Loucy (cell line): ENCODE measurements at regions not wholly inside any gene's neighbourhood (a gene's known extent, or its start where the extent isn't known, plus 50 kb on each side); places are given as distances from the start of the nearest gene placed in this dataset.
"Not testable (repeated sequence)": the region's sequence is repeated elsewhere in the genome, so short reads cannot be mapped to it uniquely, and the experiment has no call there.

ENCODE experiments used
- H2AFZ ChIP-seq: fragments of 200-600 bp; sonication (generic); 2 replicates; pipeline ENCODE4 v1.6.0; 2016; ENCODE audit warnings: antibody characterized with exemption, mild to moderate bottlenecking, low read length, moderate library complexity
- H3F3A ChIP-seq: fragments of 200-600 bp; 2 replicates; pipeline ENCODE4 v1.6.0; 2016; ENCODE audit warnings: antibody characterized with exemption, low read depth, mild to moderate bottlenecking
- H3K27me3 ChIP-seq: fragments of 200-600 bp; sonication (generic); 2 replicates; pipeline ENCODE4 v1.6.1; 2014; ENCODE audit warnings: low read length, mild to moderate bottlenecking; ENCODE audit not compliant: insufficient read depth, poor library complexity, severe bottlenecking
- H3K36me3 ChIP-seq: fragments of 200-600 bp; sonication (generic); 2 replicates; pipeline ENCODE4 v1.6.1; 2016; ENCODE audit warnings: low read length; ENCODE audit not compliant: insufficient read depth
- H3K4me1 ChIP-seq: fragments of 200-600 bp; sonication (generic); 2 replicates; pipeline ENCODE4 v1.5.1; 2014; ENCODE audit warnings: low read length, mild to moderate bottlenecking; ENCODE audit not compliant: insufficient read depth, poor library complexity, severe bottlenecking
- H3K4me2 ChIP-seq: fragments of 200-600 bp; sonication (generic); 2 replicates; pipeline ENCODE4 v1.6.0; 2014; ENCODE audit warnings: antibody characterized with exemption, low read length, low read depth, mild to moderate bottlenecking; ENCODE audit not compliant: poor library complexity, severe bottlenecking
- H3K4me3 ChIP-seq: fragments of 200-600 bp; sonication (generic); 2 replicates; pipeline ENCODE4 v1.5.1; 2014; ENCODE audit warnings: low read length, mild to moderate bottlenecking, mixed read lengths; ENCODE audit not compliant: poor library complexity, severe bottlenecking
- H3K79me2 ChIP-seq: fragments of 200-600 bp; sonication (generic); 2 replicates; pipeline ENCODE4 v1.6.1; 2014; ENCODE audit warnings: low read length; ENCODE audit not compliant: insufficient read depth
- H3K9ac ChIP-seq: fragments of 200-600 bp; sonication (generic); 2 replicates; pipeline ENCODE4 v1.6.0; 2014; ENCODE audit warnings: mild to moderate bottlenecking, low read depth, low read length, moderate library complexity; ENCODE audit not compliant: poor library complexity, severe bottlenecking
- H3K9me2 ChIP-seq: fragments of 200-600 bp; sonication (generic); replicated peaks from 2 replicates; pipeline ENCODE4 v1.6.1; 2016; ENCODE audit warnings: low read depth, low read length, mixed read lengths
- H3K9me3 ChIP-seq: fragments of 200-600 bp; sonication (generic); 2 replicates; pipeline ENCODE4 v1.6.1; 2014; ENCODE audit warnings: mild to moderate bottlenecking, antibody characterized with exemption, low read length, low read depth; ENCODE audit not compliant: insufficient read depth
- H4K20me1 ChIP-seq: fragments of 200-600 bp; sonication (generic); 2 replicates; pipeline ENCODE4 v1.6.0; 2014; ENCODE audit warnings: antibody characterized with exemption, low read length, mild to moderate bottlenecking; ENCODE audit not compliant: insufficient read depth, poor library complexity, severe bottlenecking
- EZH2phosphoT487 ChIP-seq: fragments of 200-600 bp; IDR thresholded peaks from 2 replicates; pipeline ENCODE4 v1.6.1; 2018; ENCODE audit warnings: antibody characterized with exemption, mild to moderate bottlenecking, moderate library complexity, borderline replicate concordance
- TF ChIP-seq, protein P1 (sequence below): fragments of 200-600 bp; sonication (generic); conservative IDR thresholded peaks from 2 replicates; pipeline ENCODE4 v1.5.1; 2014; ENCODE audit warnings: mild to moderate bottlenecking, antibody characterized with exemption, low read length

DNA sequence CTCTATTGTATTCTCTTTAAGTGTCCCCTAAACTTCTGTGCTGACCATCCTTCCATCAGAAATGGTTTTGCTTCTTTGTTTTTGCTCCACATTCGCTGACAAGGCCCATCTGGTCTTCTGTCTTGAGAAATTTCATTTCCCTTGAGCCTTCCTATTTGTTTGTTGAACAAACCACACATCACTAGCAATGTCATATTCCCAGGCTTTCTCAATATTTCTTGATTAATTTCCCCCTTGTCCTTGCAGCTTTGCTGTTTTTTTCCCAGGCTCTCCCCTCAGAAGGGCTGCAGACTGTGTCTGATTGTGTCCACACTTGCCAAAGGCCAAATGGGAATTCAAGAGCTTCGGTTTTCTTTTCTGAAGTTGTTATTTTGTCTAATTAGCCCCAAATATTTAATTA lies 158.9 kb downstream of the MID1IP1 start:
- H3K4me3 ChIP-seq = no peak overlapping the region
- H3K9me3 ChIP-seq = no peaks in the 10 kb centered on the region; the same call in 1 of the 2 replicates
- no peaks in the 10 kb centered on the region for H3K79me2 ChIP-seq
- no peaks in the 10 kb centered on the region for H3K36me3 ChIP-seq
- H3K9ac ChIP-seq = no peak overlapping the region
- H3K9me2 ChIP-seq = no peaks in the 10 kb centered on the region
- no peaks in the 10 kb centered on the region for H4K20me1 ChIP-seq
- TF ChIP-seq, protein P1, sequence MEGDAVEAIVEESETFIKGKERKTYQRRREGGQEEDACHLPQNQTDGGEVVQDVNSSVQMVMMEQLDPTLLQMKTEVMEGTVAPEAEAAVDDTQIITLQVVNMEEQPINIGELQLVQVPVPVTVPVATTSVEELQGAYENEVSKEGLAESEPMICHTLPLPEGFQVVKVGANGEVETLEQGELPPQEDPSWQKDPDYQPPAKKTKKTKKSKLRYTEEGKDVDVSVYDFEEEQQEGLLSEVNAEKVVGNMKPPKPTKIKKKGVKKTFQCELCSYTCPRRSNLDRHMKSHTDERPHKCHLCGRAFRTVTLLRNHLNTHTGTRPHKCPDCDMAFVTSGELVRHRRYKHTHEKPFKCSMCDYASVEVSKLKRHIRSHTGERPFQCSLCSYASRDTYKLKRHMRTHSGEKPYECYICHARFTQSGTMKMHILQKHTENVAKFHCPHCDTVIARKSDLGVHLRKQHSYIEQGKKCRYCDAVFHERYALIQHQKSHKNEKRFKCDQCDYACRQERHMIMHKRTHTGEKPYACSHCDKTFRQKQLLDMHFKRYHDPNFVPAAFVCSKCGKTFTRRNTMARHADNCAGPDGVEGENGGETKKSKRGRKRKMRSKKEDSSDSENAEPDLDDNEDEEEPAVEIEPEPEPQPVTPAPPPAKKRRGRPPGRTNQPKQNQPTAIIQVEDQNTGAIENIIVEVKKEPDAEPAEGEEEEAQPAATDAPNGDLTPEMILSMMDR = no peak
- no peak for TF ChIP-seq EZH2phosphoT487
- H2AFZ ChIP-seq = no peak overlapping the region
- no peaks in the 10 kb centered on the region for H3K27me3 ChIP-seq
- no peaks in the 10 kb centered on the region for H3K4me1 ChIP-seq
- H3K4me2 ChIP-seq = no peak overlapping the region
- H3F3A ChIP-seq = no peaks in the 10 kb centered on the region

DNA sequence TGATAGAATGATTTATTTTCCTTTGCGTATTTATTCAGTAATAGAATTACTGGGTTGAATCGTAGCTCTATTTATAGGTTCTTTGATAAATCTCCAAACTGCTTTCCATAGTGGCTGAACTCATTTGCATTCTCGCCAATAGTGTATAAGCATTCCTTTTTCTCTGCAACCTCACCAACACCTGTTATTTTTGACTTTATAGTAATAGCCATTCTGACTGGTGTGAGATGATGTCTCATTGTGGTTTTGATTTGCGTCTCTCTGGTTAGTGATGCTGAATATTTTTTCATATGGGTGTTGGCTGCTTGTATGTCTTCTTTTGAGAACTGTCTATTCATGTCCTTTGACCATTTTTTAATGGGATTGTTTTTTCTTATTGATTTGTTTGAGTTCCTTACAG lies 160.7 kb downstream of the MID1IP1 start:
- no peak overlapping the region for H2AFZ ChIP-seq
- no peaks in the 10 kb centered on the region for H4K20me1 ChIP-seq
- no peaks in the 10 kb centered on the region for H3K9me2 ChIP-seq
- TF ChIP-seq, protein P1 = no peak
- TF ChIP-seq EZH2phosphoT487 = no peak
- H3K4me1 ChIP-seq = no peaks in the 10 kb centered on the region
- no peaks in the 10 kb centered on the region for H3K79me2 ChIP-seq
- no peaks in the 10 kb centered on the region for H3F3A ChIP-seq
- no peaks in the 10 kb centered on the region for H3K36me3 ChIP-seq
- H3K9ac ChIP-seq = no peak overlapping the region
- H3K4me3 ChIP-seq = no peak overlapping the region
- no peaks in the 10 kb centered on the region for H3K27me3 ChIP-seq
- no peaks in the 10 kb centered on the region; the same call in 1 of the 2 replicates for H3K9me3 ChIP-seq
- no peak overlapping the region for H3K4me2 ChIP-seq

DNA sequence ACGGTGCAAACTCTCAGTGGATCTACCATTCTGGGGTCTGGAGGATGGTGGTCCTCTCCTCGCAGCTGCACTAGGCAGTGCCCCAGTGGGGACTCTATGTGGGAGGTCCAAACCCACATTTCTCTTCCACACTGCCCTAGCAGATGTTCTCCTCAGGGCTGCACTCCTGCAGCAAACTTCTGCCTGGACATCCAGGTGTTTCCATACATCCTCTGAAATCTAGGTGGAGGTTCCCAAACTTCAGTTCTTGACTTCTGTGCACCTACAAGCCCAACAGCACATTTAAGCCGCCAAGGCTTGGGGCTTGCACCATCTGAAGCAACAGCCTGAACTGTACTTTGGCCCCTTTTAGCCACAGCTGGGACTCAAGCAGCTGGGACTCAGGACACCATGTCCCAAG lies 162.0 kb downstream of the MID1IP1 start:
- not testable (repeated sequence) for H3F3A ChIP-seq, H3K4me3 ChIP-seq, H3K9me3 ChIP-seq, H3K9me2 ChIP-seq, H3K27me3 ChIP-seq, H2AFZ ChIP-seq, H3K4me2 ChIP-seq, H3K79me2 ChIP-seq, H3K9ac ChIP-seq, H3K4me1 ChIP-seq, H4K20me1 ChIP-seq, H3K36me3 ChIP-seq

DNA sequence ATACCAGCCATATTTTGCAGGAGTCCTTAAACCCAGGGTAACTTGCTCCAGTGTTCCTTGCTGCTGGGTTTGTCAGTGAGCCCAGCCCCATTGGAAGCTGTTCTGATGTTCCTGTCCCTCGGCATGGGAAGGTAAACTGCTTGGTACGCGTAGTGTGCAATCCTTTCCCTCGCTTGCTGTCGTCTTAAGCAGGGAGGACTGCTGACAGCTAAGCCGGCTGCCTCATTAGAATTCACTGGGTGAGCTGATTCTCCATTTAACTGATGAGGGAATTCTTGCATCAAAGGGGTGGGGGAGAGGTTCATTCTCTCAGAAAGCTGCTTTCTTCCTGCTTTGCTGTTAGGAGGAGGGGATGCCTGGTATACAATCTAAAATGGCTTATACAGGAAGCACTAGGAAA lies 164.6 kb downstream of the MID1IP1 start:
- TF ChIP-seq EZH2phosphoT487 = no peak
- TF ChIP-seq, protein P1 = no peak
- no peaks in the 10 kb centered on the region; the same call in 1 of the 2 replicates for H3K9me3 ChIP-seq
- no peak overlapping the region for H3K9ac ChIP-seq

More for the DNA sequence above, 164.6 kb downstream of the MID1IP1 start:
- H3K79me2 ChIP-seq = no peaks in the 10 kb centered on the region
- H3K4me1 ChIP-seq = no peaks in the 10 kb centered on the region
- H3K27me3 ChIP-seq = no peaks in the 10 kb centered on the region
- no peaks in the 10 kb centered on the region for H3F3A ChIP-seq
- H3K4me2 ChIP-seq = no peak overlapping the region
- H2AFZ ChIP-seq = no peak overlapping the region
- H3K36me3 ChIP-seq = no peaks in the 10 kb centered on the region
- H3K4me3 ChIP-seq = no peak overlapping the region
- H4K20me1 ChIP-seq = no peaks in the 10 kb centered on the region
- no peaks in the 10 kb centered on the region for H3K9me2 ChIP-seq
